Tibial nerve (tissue), 4 donors: ENCODE measurements at regions not wholly inside any gene's neighbourhood (a gene's known extent, or its start where the extent isn't known, plus 50 kb on each side); places are given as distances from the start of the nearest gene placed in this dataset.

Source experiments
- EP300 ChIP-seq, 2 donors: sonication (generic); formaldehyde crosslinking; IDR thresholded peaks; one replicate each; pipeline ENCODE4 v1.6.1; 2017; ENCODE audit warnings: antibody characterized with exemption in 2 of 2, mild to moderate bottlenecking in 1 of 2
- POLR2A ChIP-seq, 2 donors: fragments of 450-650 bp; IDR thresholded peaks; one replicate each; pipeline ENCODE4 v1.6.1; 2017; ENCODE audit warnings: antibody characterized with exemption in 2 of 2, mild to moderate bottlenecking in 2 of 2, moderate library complexity in 2 of 2
- TF ChIP-seq, protein P1 (sequence below), 5 experiments: fragments of 200-600 bp in 3 of 5; fragments of 450-650 bp in 2 of 5; sonication (generic) in 3 of 5; IDR thresholded peaks; one replicate each; pipeline ENCODE4 v1.5.1; 2016 to 2019; ENCODE audit warnings: antibody characterized with exemption in 5 of 5, mild to moderate bottlenecking in 3 of 5, moderate library complexity in 2 of 5

DNA sequence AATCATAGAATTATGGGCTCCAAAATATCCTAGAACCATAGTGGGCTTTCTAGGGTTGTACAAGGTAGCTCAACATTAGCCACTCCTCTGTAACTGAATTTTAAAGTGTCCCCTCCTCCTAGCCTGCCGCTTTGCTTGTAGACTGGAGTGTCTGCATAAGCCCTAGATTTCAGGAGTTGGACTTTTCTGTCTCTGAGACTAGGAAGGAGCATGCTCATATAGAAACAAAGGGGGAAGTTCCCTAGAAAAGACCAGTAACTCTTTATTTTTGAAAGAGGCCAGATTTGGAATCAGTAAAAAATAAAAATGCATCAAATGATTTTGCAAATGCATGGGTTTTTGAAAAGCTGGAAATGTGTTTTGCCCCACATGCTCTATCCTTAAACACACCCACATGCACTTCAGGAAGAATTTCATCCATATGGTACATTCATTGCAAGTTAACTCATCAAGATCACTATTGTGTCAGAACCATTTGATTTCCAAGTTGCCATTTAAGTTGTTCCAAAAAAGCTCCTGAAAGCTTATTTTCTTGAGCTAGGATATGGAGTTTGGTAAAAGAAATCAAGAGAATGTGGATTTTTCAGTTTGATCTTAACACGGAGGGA, 121.0 kb upstream of the NR3C1 start:
- TF ChIP-seq, protein P1, sequence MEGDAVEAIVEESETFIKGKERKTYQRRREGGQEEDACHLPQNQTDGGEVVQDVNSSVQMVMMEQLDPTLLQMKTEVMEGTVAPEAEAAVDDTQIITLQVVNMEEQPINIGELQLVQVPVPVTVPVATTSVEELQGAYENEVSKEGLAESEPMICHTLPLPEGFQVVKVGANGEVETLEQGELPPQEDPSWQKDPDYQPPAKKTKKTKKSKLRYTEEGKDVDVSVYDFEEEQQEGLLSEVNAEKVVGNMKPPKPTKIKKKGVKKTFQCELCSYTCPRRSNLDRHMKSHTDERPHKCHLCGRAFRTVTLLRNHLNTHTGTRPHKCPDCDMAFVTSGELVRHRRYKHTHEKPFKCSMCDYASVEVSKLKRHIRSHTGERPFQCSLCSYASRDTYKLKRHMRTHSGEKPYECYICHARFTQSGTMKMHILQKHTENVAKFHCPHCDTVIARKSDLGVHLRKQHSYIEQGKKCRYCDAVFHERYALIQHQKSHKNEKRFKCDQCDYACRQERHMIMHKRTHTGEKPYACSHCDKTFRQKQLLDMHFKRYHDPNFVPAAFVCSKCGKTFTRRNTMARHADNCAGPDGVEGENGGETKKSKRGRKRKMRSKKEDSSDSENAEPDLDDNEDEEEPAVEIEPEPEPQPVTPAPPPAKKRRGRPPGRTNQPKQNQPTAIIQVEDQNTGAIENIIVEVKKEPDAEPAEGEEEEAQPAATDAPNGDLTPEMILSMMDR (IDR thresholded peaks at IDR 0.05) = no peak
- TF ChIP-seq POLR2A (IDR thresholded peaks at IDR 0.05) = no peak
- TF ChIP-seq EP300 (IDR thresholded peaks at IDR 0.05) = no peak
